ENCODE measurements at regions not wholly inside any gene's neighbourhood (a gene's known extent, or its start where the extent isn't known, plus 50 kb on each side); places are given as distances from the start of the nearest gene placed in this dataset.

DNA sequence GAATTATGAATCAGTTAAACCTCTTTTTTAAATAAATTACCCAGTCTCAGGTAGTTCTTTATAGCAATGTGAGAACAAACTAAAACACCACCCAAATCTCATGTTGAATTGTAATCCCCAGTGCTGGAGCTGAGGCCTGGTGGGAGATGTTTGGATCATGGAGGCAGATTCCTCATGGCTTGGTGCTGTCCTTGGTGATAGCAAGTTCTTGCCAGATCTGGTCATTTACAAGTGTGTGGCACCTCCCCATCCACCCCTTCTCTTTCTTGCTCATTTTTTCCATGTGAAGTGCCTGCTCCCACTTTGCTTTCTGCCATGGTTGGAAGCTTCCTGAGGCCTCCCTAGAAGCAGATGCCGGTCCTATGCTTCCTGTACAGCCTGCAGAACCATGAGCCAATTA, 102.1 kb upstream of the ANO4 start:
- in situ Hi-C loops (cut with MboI) (no loop called here), intact Hi-C loops (cut with micrococcal nuclease) (no loop called here)
- Histone ChIP-seq H4K20me1 (replicated peaks; ENCODE audit: control insufficient read depth, insufficient read depth, low read length) (no peaks in the 10 kb centered on the region), H3K27ac (ENCODE audit: extremely low read depth, low read depth, low read length) (no peak overlapping the region), H3K27me3 (ENCODE audit: control insufficient read depth in 2 of 2, insufficient read depth in 2 of 2, low read length in 2 of 2) (no peaks in the 10 kb centered on the region), H3K36me3 (ENCODE audit: control insufficient read depth, insufficient read depth, low read length) (no peaks in the 10 kb centered on the region), H3K4me1 (replicated peaks in 1 of 2; ENCODE audit: control insufficient read depth in 2 of 2, insufficient read depth in 2 of 2, low read length in 2 of 2) (no peaks in the 10 kb centered on the region), H3K4me3 (no peak overlapping the region), H3K4me2 (ENCODE audit: insufficient read depth, low read length) (no peak overlapping the region), H3K79me2 (ENCODE audit: control insufficient read depth, insufficient read depth, low read length) (no peaks in the 10 kb centered on the region), H3K9ac (ENCODE audit: insufficient read depth in 1 of 2, low read depth in 2 of 2, low read length in 2 of 2) (no peak overlapping the region), H3K9me1 (ENCODE audit: control insufficient read depth, insufficient read depth, low read length) (no peaks in the 10 kb centered on the region), H2AFZ (ENCODE audit: low read depth, low read length) (no peak overlapping the region), H3K9me3 (replicated peaks; ENCODE audit: control insufficient read depth, insufficient read depth, low read depth, low read length) (no peaks in the 10 kb centered on the region)
- DNase-seq (ENCODE audit: extremely low read depth in 1 of 4, low spot score in 3 of 4) (no peak), ATAC-seq (no peak), FAIRE-seq (no peak)
- CTCF ChIA-PET (ENCODE audit: low intra/inter-chr PET ratio) = no interaction called here
- POLR2A ChIA-PET = no interaction called here
- TF ChIP-seq, protein P1, sequence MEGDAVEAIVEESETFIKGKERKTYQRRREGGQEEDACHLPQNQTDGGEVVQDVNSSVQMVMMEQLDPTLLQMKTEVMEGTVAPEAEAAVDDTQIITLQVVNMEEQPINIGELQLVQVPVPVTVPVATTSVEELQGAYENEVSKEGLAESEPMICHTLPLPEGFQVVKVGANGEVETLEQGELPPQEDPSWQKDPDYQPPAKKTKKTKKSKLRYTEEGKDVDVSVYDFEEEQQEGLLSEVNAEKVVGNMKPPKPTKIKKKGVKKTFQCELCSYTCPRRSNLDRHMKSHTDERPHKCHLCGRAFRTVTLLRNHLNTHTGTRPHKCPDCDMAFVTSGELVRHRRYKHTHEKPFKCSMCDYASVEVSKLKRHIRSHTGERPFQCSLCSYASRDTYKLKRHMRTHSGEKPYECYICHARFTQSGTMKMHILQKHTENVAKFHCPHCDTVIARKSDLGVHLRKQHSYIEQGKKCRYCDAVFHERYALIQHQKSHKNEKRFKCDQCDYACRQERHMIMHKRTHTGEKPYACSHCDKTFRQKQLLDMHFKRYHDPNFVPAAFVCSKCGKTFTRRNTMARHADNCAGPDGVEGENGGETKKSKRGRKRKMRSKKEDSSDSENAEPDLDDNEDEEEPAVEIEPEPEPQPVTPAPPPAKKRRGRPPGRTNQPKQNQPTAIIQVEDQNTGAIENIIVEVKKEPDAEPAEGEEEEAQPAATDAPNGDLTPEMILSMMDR (IDR thresholded peaks at IDR 0.05 in 2 of 3, conservative IDR thresholded peaks at IDR 0.05 in 1 of 3; ENCODE audit: insufficient read depth in 2 of 3, low read depth in 1 of 3, low read length in 3 of 3) = no peak
- TF ChIP-seq, protein P2, sequence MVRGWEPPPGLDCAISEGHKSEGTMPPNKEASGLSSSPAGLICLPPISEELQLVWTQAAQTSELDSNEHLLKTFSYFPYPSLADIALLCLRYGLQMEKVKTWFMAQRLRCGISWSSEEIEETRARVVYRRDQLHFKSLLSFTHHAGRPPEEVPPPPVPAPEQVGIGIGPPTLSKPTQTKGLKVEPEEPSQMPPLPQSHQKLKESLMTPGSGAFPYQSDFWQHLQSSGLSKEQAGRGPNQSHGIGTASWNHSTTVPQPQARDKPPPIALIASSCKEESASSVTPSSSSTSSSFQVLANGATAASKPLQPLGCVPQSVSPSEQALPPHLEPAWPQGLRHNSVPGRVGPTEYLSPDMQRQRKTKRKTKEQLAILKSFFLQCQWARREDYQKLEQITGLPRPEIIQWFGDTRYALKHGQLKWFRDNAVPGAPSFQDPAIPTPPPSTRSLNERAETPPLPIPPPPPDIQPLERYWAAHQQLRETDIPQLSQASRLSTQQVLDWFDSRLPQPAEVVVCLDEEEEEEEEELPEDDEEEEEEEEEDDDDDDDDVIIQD (CRISPR knock-in tag; IDR thresholded peaks at IDR 0.05) = no peak
- no peak for TF ChIP-seq ZFPM2 (CRISPR knock-in tag; IDR thresholded peaks at IDR 0.05)
- no peak for TF ChIP-seq HLTF (IDR thresholded peaks at IDR 0.05)
- TF ChIP-seq MTA1 (IDR thresholded peaks at IDR 0.05; ENCODE audit: borderline replicate concordance) = no peak
- TF ChIP-seq ZNF79 (CRISPR knock-in tag; IDR thresholded peaks at IDR 0.05; ENCODE audit: low read depth) = no peak
- TF ChIP-seq ARID1B (IDR thresholded peaks at IDR 0.05) = no peak
- TF ChIP-seq, protein P3, sequence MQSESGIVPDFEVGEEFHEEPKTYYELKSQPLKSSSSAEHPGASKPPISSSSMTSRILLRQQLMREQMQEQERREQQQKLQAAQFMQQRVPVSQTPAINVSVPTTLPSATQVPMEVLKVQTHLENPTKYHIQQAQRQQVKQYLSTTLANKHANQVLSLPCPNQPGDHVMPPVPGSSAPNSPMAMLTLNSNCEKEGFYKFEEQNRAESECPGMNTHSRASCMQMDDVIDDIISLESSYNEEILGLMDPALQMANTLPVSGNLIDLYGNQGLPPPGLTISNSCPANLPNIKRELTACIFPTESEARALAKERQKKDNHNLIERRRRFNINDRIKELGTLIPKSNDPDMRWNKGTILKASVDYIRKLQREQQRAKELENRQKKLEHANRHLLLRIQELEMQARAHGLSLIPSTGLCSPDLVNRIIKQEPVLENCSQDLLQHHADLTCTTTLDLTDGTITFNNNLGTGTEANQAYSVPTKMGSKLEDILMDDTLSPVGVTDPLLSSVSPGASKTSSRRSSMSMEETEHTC (IDR thresholded peaks at IDR 0.05) = no peak
- TF ChIP-seq, protein P4, sequence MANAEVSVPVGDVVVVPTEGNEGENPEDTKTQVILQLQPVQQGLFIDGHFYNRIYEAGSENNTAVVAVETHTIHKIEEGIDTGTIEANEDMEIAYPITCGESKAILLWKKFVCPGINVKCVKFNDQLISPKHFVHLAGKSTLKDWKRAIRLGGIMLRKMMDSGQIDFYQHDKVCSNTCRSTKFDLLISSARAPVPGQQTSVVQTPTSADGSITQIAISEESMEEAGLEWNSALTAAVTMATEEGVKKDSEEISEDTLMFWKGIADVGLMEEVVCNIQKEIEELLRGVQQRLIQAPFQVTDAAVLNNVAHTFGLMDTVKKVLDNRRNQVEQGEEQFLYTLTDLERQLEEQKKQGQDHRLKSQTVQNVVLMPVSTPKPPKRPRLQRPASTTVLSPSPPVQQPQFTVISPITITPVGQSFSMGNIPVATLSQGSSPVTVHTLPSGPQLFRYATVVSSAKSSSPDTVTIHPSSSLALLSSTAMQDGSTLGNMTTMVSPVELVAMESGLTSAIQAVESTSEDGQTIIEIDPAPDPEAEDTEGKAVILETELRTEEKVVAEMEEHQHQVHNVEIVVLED (CRISPR knock-in tag; IDR thresholded peaks at IDR 0.05) = no peak
- no peak for TF ChIP-seq EP400 (IDR thresholded peaks at IDR 0.05)
- TF ChIP-seq BACH1 (tag; IDR thresholded peaks at IDR 0.05) = no peak
- no peak for TF ChIP-seq HNRNPH1 (optimal IDR thresholded peaks at IDR 0.05; ENCODE audit: low read depth, low read length)
- 0% methylated on average over 1 of the region's 1 CpG for WGBS (ENCODE audit: insufficient coverage, low coverage, missing lambda C conversion rate)
- no TSS peak for BruUV-seq (replicated peaks)

Measured in K562 (cell line).